Tibial artery (tissue), 4 donors: ENCODE measurements at regions not wholly inside any gene's neighbourhood (a gene's known extent, or its start where the extent isn't known, plus 50 kb on each side); places are given as distances from the start of the nearest gene placed in this dataset.

Experiments
- DNase-seq, 2 donors: peaks; one replicate each; pipeline ENCODE4 v3.0.0-alpha.2; 2019
- H3K27ac ChIP-seq, 2 donors: fragments of 200-600 bp; sonication (generic) in 1 of 2; 1 replicate in 1 of 2; 2 replicates in 1 of 2; pipeline ENCODE4 v1.5.1; 2018 to 2019; ENCODE audit warnings: mild to moderate bottlenecking in 1 of 2
- H3K27me3 ChIP-seq, 2 donors: fragments of 200-600 bp; sonication (generic) in 1 of 2; one replicate each; pipeline versions ENCODE4 v1.5.1 to v1.6.0; 2016 to 2019
- H3K36me3 ChIP-seq, 3 donors: fragments of 200-600 bp; sonication (generic) in 2 of 3; one replicate each; pipeline ENCODE4 v1.5.1; 2016 to 2019; ENCODE audit warnings: mild to moderate bottlenecking in 2 of 3
- H3K4me1 ChIP-seq, 4 donors: fragments of 200-600 bp; sonication (generic) in 2 of 4; 1 replicate in 3 of 4; 2 replicates in 1 of 4; pipeline ENCODE4 v1.5.1; 2016 to 2019
- H3K4me3 ChIP-seq, 2 donors: fragments of 200-600 bp; sonication (generic) in 1 of 2; 1 replicate in 1 of 2; 2 replicates in 1 of 2; pipeline ENCODE4 v1.5.1; 2018 to 2019; ENCODE audit warnings: mild to moderate bottlenecking in 2 of 2
- H3K9me3 ChIP-seq, 3 donors: fragments of 200-600 bp; sonication (generic) in 1 of 3; one replicate each; pipeline ENCODE4 v1.5.1; 2016 to 2019
- intact Hi-C: fragments of 100-400 bp; cut with DNase I; formaldehyde crosslinking; loops from one replicate; pipeline ENCODE4 v1.15.0; 2023; ENCODE audit warnings: low total_unique reads
- TF ChIP-seq, protein P1 (sequence below), 2 experiments: fragments of 200-600 bp in 1 of 2; fragments of 450-650 bp in 1 of 2; IDR thresholded peaks; one replicate each; pipeline ENCODE4 v1.5.1; 2017 to 2019; ENCODE audit warnings: antibody characterized with exemption in 2 of 2, mild to moderate bottlenecking in 1 of 2, moderate library complexity in 1 of 2

- Histone ChIP-seq H3K4me3 (no peak overlapping the region), H3K4me1 (no peaks in the 10 kb centered on the region), H3K9me3 (no peaks in the 10 kb centered on the region), H3K27me3 (no peaks in the 10 kb centered on the region), H3K27ac (no peak overlapping the region), H3K36me3 (no peaks in the 10 kb centered on the region)
- intact Hi-C loops = no loop called here
- TF ChIP-seq, protein P1, sequence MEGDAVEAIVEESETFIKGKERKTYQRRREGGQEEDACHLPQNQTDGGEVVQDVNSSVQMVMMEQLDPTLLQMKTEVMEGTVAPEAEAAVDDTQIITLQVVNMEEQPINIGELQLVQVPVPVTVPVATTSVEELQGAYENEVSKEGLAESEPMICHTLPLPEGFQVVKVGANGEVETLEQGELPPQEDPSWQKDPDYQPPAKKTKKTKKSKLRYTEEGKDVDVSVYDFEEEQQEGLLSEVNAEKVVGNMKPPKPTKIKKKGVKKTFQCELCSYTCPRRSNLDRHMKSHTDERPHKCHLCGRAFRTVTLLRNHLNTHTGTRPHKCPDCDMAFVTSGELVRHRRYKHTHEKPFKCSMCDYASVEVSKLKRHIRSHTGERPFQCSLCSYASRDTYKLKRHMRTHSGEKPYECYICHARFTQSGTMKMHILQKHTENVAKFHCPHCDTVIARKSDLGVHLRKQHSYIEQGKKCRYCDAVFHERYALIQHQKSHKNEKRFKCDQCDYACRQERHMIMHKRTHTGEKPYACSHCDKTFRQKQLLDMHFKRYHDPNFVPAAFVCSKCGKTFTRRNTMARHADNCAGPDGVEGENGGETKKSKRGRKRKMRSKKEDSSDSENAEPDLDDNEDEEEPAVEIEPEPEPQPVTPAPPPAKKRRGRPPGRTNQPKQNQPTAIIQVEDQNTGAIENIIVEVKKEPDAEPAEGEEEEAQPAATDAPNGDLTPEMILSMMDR (IDR thresholded peaks at IDR 0.05) = no peak
- DNase-seq = no peak
Measured at GRCh38 chr9:81116340-81117137, 572.8 kb downstream of the TLE1 start.

GRCh38 chr9:81113453-81114124 lies 575.8 kb downstream of the TLE1 start:
- H3K27ac ChIP-seq = no peak overlapping the region
- no peak for DNase-seq
- H3K36me3 ChIP-seq = no peaks in the 10 kb centered on the region
- H3K9me3 ChIP-seq = no peaks in the 10 kb centered on the region
- TF ChIP-seq, protein P1 (IDR thresholded peaks at IDR 0.05) = no peak
- no peak overlapping the region for H3K4me3 ChIP-seq
- no peaks in the 10 kb centered on the region for H3K4me1 ChIP-seq
- intact Hi-C loops = no loop called here
- no peaks in the 10 kb centered on the region for H3K27me3 ChIP-seq

GRCh38 chr9:81112627-81113452 lies 576.5 kb downstream of the TLE1 start:
- TF ChIP-seq, protein P1 (IDR thresholded peaks at IDR 0.05) = no peak
- no peaks in the 10 kb centered on the region for H3K4me1 ChIP-seq
- H3K4me3 ChIP-seq = no peak overlapping the region
- H3K36me3 ChIP-seq = no peaks in the 10 kb centered on the region
- H3K9me3 ChIP-seq = no peaks in the 10 kb centered on the region
- intact Hi-C loops = no loop called here
- no peak for DNase-seq
- no peak overlapping the region for H3K27ac ChIP-seq
- H3K27me3 ChIP-seq = no peaks in the 10 kb centered on the region

DNA sequence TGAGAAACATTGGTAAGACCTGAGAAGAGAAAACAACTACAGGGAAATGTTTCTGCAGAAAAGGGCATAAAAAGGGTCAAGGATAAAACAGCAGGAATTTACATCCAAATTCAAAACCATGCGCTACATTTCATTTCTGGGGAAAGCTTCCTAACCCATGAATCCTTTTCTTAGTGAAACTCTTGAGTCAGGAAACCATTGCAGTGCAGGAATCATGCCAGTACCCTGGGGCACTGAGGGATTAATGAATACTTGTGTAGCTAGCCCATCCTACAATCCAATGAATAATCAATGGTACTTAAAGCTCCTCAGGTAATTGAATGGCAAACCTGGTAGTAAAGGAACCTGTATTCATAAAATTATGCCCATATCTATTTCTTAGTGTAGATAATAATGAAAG lies 580.5 kb downstream of the TLE1 start:
- Histone ChIP-seq H3K9me3 (no peaks in the 10 kb centered on the region), H3K4me3 (no peak overlapping the region), H3K27ac (no peak overlapping the region), H3K4me1 (no peaks in the 10 kb centered on the region), H3K36me3 (no peaks in the 10 kb centered on the region), H3K27me3 (no peaks in the 10 kb centered on the region)
- DNase-seq = no peak
- TF ChIP-seq, protein P1 (IDR thresholded peaks at IDR 0.05) = no peak
- intact Hi-C loops = no loop called here

DNA sequence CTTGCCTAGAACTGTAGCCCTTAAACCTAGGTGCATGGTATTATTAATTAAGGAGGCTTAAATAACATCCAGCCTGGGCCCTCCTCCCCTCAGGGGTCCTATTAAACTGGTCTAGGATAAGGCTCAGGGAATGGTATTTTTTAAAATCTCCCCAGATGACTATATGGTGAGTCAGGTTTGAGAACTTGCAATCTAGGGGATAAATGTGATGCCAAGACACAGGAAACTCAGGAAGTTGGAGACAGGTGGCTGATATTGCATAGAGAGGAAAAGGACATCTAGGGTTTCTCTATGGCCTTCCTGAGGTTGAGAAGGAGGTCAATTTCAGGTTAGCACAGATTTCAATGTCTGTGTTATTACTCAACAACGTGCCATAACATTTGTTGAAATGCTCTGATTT lies 581.0 kb downstream of the TLE1 start:
- Histone ChIP-seq H3K27me3 (no peaks in the 10 kb centered on the region), H3K36me3 (no peaks in the 10 kb centered on the region), H3K9me3 (no peaks in the 10 kb centered on the region), H3K27ac (no peak overlapping the region), H3K4me3 (no peak overlapping the region), H3K4me1 (no peaks in the 10 kb centered on the region)
- TF ChIP-seq, protein P1 (IDR thresholded peaks at IDR 0.05) = no peak
- no peak for DNase-seq
- intact Hi-C loops = no loop called here
